Islet of Langerhans (tissue), 1 donor: ENCODE measurements at regions not wholly inside any gene's neighbourhood (a gene's known extent, or its start where the extent isn't known, plus 50 kb on each side); places are given as distances from the start of the nearest gene placed in this dataset.

ENCODE experiments used
- FAIRE-seq: peaks from one replicate; lab custom pipeline; 2011; peaks lifted over from hg19 to GRCh38; lab: Jason Lieb, UNC

DNA sequence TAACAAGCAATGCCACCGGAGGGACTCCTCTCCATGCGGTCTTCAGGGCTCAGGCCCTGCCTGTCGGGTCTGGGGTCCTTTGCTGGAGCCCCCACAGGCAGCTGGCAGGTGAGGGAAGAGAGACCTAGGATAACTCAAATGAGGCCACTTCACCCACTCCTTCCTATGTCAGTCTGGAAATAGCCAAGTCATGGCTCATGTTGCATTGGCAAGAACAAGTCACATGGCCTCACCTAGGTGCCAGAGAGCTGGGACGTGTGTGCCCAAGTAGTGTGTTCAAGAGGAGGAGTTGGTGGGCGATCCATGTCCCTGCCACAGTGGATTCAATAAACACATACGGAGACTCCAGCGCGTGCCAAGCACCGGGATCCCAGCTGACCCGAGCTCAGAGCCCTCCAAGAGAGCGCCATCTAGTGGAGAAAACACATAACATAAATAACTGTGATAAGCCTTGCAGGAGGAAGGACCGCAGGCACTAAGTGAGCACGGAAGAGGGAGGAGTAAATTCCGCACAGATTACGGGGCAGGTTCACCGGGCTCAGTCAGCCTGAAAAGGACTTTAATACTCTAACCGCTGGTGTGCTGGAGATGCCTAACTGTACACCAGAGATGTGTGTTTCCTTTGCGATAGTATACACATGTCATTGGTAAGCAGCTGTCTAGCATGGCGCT is 580.8 kb downstream of the CCDC171 start:
- no peak for FAIRE-seq

DNA sequence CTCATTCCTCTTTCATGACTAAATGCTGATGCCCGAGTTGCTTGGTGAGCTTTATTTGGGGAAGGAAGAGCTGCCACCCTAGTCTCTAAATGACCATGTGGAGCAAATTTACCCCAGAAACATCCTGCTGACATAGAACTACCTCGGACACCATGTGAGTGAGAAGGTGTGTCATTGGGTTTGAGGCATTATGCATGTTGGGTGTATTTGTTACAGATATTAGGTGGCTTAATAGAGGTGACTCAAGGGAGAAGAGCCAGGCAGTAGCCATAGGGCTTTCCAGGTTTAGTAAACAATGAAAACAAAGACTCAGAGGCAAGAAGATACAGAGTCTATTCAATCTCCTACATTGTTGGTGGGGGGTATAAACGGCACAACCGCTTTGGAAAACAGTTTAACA is 581.5 kb downstream of the CCDC171 start:
- no peak for FAIRE-seq

DNA sequence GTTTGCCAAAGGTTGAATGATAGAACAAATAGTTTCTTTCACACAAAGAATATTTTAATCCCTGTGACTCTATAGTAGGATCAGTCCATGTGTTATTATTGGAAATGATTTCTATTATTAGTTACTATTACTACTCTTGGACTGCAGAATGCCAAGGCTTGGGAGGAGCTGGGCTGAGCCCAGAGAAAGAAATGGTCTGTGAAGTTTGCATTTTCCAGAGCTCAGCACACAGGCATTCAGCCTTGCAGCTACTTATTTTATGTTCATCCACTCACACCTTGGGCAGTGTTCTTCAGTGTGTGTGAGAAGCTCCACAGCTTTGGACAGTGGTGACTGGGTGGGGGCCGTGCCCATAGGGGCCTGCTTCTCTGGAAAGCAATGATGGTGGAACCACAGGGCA is 583.1 kb downstream of the CCDC171 start:
- FAIRE-seq: no peak

DNA sequence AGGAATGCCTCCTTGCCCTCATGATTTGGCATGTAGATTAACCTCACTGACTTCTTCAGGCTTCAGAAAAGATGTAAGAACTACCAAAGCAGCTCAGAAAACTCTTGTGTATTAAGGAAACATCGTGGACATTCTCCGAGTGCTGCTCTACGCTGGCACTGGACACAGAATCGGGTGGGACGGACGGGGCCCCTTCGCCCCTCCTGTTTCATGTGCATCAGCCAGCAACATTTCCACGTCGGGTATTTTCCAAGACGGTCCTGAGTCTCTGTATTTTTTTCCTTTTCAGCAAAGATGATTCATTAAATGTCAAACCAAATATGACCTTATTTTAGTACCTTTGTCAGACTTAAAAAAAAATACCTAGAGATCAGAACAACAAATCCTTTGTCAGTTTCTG is 583.6 kb downstream of the CCDC171 start:
- no peak for FAIRE-seq

DNA sequence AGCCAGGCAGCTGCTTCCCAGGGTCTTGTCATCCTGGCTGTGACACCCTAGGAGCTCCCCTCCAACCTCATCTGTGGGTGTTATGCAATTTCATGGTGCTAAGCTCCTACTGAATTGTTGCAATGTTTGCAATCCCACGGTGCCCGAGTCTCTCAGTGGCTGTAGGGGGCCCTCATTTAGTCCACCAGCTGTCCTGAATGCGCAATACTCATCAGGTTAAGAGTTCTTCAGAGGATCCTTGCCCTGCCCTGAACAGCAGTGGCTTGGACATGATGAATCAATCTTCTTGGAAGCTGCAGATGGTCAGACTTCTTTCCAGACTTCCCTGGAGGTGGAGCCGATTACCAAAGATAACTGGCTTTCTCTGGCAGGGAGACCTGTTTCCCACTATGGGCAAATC is 584.1 kb downstream of the CCDC171 start:
- no peak for FAIRE-seq

DNA sequence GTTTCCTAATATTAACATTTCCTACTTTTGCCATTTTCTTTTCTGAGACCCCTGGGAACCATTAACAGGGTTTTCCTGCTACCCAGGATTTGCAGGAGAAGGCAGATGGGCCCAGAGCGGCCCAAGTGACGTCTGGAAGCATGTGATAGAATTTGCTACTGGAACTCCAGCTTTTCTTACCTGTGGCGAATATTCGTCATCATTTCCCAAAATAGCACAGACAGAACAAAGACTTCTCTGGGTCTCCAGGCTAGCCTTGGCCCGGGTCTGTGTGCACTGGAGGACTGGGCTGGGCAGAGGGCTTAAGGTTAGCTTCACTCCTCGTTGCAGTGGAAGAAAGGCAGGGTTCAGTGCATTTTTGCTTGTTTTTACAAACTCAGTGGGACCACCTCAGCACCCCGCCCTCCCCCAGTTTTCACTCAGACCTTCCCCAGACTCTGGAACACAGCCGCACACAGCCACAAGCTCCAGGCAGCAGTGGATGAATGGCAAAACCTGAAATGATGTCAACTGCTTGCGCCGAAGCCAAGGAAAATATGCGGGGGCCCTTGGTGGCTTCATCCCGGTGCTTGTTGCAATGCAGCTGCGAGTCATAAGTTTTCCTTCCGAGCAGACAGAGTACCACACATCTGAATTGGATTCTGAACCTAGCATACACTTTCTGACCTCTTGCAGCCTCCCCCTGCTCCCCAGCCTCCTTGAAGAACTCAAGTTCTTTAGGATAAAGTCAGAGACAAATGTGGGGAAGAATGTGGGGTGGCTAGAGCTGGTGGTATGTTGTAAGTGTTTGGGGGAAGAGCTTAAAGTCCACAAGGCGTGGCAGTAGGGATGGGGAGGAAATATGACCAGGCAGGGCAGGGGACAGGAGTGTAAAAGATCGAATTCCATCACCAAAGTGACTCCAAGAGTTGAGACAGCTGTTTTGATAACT is 586.0 kb downstream of the CCDC171 start:
- FAIRE-seq: no peak

DNA sequence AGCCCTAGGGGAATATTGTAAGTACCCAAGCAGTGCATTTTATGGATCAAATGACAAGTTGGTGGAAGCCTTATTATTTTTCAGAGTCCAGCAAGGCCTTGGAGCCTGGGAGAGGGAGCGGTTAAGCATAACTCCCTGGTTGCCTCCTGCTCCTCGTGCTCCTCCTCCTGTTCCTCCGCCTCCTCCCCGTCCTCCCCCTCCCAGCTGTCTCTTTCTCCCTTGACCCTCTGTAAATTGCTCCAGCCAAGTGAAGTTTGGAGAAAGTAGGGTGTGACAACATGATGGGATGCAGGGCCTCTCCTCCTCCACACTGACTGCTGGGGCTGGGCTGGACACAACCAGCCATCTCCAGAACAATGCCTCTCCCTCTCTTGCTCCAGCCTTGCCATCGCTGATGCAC is 586.9 kb downstream of the CCDC171 start:
- no peak for FAIRE-seq

DNA sequence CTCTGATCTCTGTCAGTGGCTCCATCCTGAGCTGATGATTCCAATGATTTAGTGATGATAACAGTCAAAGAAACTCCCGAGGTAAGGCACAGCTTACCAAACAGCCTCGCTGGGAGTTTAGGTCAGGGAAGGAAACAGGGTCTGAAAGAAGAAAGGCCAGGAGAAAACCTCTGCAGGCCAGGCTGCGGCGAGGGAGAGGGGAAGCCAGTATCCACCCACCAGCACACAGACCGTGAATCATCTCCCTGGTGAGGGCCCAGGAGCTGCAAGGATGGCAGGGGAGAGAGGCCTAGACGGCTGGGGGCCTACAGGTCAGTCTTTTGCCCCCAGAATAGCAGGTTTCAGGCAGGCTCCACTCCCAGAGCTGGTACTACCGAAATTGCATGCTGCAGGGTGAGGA is 590.5 kb downstream of the CCDC171 start:
- FAIRE-seq: no peak

DNA sequence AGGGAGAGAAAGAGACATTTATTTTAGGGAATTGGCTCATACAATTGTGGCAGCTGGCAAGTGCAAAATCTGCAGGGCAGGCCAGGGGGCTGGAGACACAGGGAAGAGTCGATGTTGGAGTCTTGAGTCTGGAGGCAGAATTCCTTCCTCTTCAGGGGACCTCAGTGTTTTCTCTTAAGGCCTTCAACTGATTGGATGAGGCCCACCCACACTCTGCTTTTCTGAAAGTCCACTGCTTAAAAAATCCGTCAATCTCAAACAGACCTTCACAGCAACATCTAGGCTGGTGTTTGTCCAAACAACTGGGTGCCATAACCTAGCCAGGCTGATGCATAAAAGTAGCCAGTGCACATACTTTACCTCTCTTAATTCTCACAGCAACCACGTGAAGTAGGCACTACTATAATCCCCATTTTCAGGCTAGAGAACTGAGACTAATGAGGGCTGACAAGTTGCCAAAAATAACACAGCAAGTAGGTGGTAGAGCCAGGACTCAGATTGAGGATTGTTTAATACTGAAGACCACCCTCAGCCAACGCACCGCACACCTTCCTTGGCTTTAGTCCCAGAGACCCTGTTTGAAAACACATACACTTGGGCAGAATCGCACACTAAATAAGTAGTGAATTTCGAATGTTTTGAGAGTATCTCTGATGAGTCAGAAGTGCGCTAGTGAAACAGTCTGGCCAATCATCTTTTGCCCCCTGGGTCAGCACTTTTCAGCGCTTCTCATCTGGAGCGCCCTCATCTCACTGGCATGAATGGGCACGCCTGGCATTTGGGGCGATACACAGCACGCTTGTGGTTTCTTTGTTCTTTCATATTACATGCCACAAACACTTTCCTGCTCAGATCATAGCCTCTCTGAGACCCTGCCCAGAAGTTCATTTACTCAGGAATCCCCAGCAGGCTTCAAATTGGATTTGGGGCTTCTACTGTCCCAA is 591.4 kb downstream of the CCDC171 start:
- no peak for FAIRE-seq

DNA sequence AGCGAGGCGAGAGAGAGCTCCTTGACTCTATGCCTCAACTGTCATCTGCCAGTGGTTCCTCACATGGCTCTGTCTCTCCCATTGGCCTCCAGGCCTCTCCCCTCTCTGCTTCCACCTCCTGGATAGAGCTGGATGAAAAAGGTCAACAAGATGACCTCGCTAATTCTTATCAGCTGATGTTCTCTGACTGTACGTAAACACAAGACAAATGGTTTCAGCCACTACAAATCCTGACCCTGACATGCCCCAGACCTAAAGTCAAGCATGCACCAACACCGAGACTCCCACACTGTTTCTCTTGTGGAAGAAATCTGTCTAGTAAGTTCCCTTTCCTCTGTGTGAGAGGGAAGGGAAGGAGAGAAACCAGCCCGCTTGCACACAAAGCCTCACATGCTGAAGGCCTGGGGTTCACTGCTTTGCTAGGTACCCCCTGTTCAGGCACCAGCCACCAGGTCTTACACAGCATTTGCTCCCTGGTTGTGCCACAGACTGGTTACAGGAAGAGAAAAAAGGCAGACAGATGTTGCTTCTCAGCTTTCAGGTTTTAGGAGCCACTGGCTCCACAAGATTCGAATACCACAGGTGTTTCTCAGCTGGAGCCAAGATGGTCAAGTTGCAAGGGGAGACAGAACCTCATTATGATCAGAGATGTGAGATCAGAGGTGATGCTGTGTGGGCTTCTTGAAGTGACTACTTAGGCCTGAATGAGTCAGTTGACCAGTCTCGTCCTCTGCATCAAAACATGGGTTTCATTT is 592.5 kb downstream of the CCDC171 start:
- FAIRE-seq: no peak

DNA sequence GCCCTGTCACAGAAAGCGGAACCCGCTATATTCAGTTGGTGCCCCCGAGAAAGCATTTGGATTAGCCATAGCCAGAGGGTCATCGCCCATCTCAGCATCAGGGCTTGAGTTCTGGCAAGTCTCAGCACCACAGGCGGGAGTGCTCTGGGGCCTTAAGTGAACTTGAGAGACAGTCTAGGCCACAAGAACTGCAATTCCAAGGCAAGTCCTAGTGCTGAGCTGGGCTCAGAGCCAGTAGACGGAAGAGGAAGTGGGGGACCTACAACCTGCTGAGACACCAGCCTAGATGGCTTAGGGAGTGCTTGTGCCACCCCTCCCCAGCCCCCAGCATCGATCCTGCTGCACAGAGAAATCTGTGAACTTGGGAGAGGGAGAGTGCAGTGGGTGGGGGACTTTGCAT is 594.9 kb downstream of the CCDC171 start:
- FAIRE-seq: no peak

DNA sequence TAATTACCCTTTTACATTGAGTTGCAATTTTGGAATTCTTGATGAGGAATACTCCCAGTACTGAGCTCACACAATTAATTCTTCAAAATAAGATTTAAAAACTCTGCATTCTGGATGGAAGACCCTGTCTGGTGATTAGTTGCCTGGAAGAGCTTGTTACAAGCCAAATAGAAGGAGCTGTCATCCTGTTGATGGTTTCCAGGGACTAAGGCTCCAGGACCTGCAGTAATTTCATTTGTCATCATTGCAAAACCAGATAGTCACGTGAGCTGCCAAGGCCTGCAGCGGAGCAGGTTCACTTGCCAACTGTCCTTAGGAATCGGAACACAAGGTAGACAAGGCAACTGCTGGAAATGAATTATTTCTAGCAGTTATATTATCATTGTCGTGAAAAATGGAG is 597.7 kb downstream of the CCDC171 start:
- FAIRE-seq: no peak

DNA sequence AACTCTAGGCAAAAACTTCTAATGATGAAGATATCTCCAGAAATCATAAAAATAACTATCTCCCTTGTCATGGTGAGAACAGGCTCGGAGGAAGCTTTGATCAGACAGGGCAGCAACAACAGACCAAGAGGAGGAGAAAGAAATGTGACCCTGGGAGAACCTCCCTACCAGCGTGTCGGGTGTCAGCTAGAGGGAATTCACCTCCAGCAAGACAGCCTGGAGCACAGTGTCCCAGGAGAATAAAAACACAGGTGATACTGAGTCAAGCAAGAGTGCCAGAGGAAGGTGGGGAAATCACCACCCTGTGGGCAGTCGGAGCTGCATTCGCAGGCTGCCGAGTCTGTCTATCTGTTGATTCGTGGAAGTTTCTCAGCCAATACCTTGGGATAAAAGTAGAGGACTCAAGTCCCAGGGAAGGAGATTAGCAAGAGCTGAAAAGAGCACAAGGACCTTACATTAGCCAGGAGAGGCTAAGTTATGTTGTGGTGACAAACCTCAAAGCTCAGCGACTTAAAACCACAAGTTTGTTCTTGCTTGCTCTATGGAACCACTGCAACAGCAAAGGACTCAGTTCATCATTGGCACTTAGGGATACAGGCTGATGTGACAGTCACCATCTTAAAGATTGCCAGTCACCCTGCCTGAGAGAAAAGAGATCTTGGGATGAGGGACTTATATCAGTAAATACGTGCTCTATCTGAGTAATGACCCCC is 598.3 kb downstream of the CCDC171 start:
- no peak for FAIRE-seq

DNA sequence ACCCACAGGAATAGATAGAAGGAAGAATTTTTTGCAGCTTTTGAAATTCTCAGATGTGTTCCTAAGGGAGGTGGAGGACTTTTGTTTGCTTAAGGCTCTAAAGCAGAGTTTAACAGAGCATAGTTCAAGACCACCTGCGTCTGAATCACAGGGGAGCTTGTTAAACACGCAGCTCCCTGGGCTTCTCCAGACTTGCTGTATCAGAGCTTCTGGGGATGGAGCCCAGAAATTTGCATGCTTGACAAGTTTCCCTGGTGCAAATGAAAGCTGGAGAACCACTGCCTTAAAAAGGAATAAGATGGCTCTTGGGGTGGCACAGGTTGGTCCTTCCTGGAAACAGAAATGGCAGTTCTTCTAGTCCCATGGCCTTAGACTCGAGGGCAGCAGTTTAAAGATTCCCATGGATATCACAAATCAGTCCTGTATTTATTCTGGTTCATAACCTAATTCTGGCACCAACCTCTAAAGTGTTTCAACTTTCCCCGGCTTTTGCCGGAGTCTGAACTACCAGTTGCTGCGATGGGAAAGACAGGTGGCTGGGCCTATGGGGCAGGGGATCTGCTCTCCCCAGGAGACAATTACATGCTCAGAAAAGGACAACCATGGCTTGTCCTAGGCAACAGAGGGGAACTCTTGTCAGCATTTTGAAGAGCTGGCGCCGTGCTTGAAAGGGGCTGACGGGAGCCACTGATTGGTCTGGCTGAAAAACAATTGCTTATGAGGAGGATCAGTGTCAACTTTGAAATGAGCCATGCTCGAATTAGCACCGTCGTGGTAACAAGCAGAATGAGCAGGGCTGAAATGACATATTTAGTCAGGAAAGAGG is 599.6 kb downstream of the CCDC171 start:
- FAIRE-seq: no peak

DNA sequence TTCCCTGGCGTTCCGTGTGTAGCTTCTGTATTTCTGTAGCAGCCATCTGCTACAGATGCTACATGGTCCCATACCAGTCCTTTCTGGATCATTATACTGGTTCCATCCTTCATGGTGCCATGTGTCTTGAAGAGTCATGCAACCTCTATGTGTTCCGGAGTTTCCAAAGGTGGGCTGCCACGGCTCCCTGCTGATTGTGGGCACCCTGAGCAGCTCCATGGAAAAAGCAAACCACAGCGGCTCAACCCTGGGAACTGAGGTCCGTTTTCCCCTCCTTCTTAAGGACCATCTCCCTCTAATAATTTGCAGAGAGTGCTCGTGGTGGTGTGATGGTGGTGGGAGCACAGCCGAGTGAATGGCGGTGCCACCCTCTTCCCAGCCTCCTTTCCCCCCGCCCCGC is 600.4 kb downstream of the CCDC171 start:
- no peak for FAIRE-seq

DNA sequence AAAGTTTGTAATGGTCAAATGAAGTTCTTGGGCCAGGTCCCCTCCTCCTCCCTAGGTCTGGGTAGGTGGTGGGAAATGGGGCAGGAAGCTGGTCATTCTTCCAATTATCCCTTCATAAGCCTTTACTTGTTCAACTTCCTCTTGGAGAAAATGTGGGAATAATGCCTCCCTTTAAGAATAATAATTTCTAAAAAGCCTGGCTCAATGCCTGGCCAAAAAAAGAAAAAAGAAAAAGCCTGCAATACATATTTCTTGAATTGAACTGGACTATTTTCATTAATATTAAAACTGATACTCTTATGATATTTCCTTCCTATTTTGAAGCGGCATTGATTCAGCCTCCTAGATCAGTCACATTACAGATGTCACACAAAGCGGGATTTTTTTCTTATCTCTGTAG is 600.9 kb downstream of the CCDC171 start:
- no peak for FAIRE-seq

DNA sequence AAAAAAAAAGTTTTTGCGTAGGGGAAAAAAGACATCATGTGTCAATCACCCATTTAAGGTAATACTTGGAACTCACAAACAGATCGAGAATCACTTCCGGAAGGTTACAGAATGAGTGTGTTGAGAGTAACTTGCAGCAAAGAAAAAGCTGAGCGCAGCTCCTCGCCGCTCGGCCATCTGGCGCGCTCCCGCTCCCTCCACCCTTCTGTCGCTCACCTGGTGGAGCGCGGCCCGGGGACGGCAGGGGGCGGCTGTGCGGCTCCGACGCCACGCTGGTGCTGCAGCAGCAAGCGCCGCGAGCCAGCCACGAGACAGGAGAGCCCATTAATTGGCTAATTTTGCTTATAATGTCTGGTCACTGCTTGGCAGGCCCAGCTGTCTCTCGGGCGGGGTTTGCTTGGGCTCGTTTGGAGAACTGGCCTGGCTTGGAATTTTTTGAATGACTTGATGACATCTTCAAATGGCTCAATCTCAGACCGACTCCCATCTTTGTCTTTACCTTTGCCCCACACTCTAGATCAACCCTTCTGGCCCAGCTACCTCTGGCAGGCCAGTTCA is 601.8 kb downstream of the CCDC171 start:
- FAIRE-seq: no peak

DNA sequence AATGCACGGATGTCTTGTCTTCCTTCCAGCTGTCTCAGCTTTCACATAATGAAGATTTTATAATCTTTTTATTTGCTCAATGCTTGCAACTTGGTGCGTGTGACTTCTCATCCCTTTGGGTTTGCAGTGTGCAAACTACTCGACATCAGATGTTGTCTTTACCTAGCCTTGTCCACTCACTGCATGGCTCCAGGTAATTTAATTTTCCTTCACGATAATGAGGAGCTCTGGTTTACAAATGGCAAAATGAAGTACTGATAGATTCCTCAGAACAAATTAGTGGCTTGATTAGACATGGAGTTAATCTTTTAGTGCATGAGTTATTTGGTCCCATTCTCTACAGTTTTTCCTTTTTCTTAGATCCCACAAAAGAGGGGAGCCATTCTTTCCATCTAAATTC is 603.0 kb downstream of the CCDC171 start:
- FAIRE-seq: no peak

DNA sequence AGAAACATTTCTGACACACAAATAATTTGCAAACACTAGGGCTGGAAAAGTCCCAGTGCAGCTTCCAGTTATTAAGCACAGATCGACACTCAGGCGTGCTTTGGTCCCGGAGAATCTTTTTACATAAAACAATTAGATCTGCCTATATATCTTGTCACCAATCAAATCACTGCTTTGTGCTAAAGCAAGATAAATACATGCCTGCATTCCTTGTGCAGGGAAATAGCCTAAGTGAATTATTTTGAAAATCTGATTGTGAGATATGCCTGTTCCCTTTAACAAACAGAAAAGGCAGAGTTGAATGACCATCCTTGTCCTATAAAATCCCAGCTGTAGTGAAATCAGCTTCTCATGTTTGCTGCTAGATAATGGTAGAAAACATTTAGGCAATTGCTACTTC is 604.4 kb downstream of the CCDC171 start:
- FAIRE-seq: no peak

DNA sequence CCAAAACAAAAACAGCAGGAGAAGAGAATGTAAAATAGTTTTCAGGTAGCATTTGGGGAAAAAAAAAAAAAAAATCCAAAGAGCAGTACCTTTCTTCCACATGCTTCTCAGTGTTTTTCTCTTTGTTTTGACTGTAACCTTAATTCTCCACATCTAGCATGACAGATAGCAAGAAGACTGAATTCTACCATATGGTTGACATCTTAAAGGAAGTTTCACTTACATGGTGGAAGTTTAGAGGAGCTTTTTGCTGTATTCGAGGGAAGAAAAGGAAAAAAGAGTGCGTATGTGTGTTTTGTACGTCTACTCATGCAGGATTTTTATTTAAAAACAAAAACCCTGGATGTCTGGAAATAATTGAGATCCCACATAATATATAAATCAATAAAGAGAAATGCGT is 604.8 kb downstream of the CCDC171 start:
- no peak for FAIRE-seq
